ENCODE measurements at regions not wholly inside any gene's neighbourhood (a gene's known extent, or its start where the extent isn't known, plus 50 kb on each side); places are given as distances from the start of the nearest gene placed in this dataset.
A peak's percentile ranks its signal among the peaks of the same experiment; 100 is the strongest.

- intact Hi-C loops (cut with DNase I; ENCODE audit: low total_unique reads), result no loop called here
- Histone ChIP-seq H3K36me3 (no peaks in the 10 kb centered on the region), H3K9me3 (peaks cover 0 to under 1% (median under 1%) of the 10 kb centered on the region in 4 donors), H3K27me3 (no peaks in the 10 kb centered on the region), H3K27ac (no peak overlapping the region), H3K4me3 (no peak overlapping the region), H3K4me1 (no peaks in the 10 kb centered on the region)
- TF ChIP-seq POLR2AphosphoS5 (IDR thresholded peaks at IDR 0.05) (no peak), CTCF (IDR thresholded peaks at IDR 0.05) (no peak), POLR2A (IDR thresholded peaks at IDR 0.05) (no peak), EP300 (IDR thresholded peaks at IDR 0.05) (no peak)
- 79 to 87% (median 82%) methylated on average over 3 of the region's 3 CpGs for WGBS, 5 donors
- no peak for DNase-seq
Measured at GRCh38 chr18:25895518-25895917, 194.9 kb downstream of the SS18 start.

GRCh38 chr18:25886283-25886682, 204.1 kb downstream of the SS18 start:
- peaks cover 0 to 22% (median 9%) of the 10 kb centered on the region in 4 donors for H3K9me3 ChIP-seq
- no peaks in the 10 kb centered on the region for H3K4me1 ChIP-seq
- DNase-seq, result no peak
- no peak for TF ChIP-seq EP300 (IDR thresholded peaks at IDR 0.05)
- no peak for TF ChIP-seq POLR2AphosphoS5 (IDR thresholded peaks at IDR 0.05)
- intact Hi-C loops (cut with DNase I; ENCODE audit: low total_unique reads), result no loop called here
- no peaks in the 10 kb centered on the region for H3K27me3 ChIP-seq
- no peak overlapping the region for H3K27ac ChIP-seq
- no peak overlapping the region for H3K4me3 ChIP-seq
- no peaks in the 10 kb centered on the region for H3K36me3 ChIP-seq

GRCh38 chr18:25883091-25883490, 207.3 kb downstream of the SS18 start:
- 29 to 49% (median 44%) methylated on average over 4 of the region's 4 CpGs for WGBS, 5 donors

GRCh38 chr18:25881149-25881548, 209.3 kb downstream of the SS18 start:
- H3K4me1 ChIP-seq, result no peaks in the 10 kb centered on the region
- no peak overlapping the region for H3K4me3 ChIP-seq
- peaks cover 0 to 8% (median 0%) of the 10 kb centered on the region in 3 donors for H3K27me3 ChIP-seq
- no peak for TF ChIP-seq EP300 (IDR thresholded peaks at IDR 0.05)
- TF ChIP-seq POLR2AphosphoS5 (IDR thresholded peaks at IDR 0.05), result no peak
- TF ChIP-seq CTCF (IDR thresholded peaks at IDR 0.05), result no peak
- TF ChIP-seq POLR2A (IDR thresholded peaks at IDR 0.05), result no peak
- intact Hi-C loops (cut with DNase I; ENCODE audit: low total_unique reads), result no loop called here
- peaks cover 0 to 9% (median 4%) of the 10 kb centered on the region in 4 donors for H3K9me3 ChIP-seq
- 89 to 100% (median 94%) methylated on average over 2 of the region's 2 CpGs for WGBS, 5 donors
- no peak for DNase-seq
- H3K27ac ChIP-seq, result no peak overlapping the region
- H3K36me3 ChIP-seq, result no peaks in the 10 kb centered on the region

More at GRCh38 chr18:25883091-25883490, 207.3 kb downstream of the SS18 start:
- Histone ChIP-seq H3K4me1 (no peaks in the 10 kb centered on the region), H3K27ac (no peak overlapping the region), H3K36me3 (no peaks in the 10 kb centered on the region), H3K9me3 (peaks cover 0 to 17% (median 9%) of the 10 kb centered on the region in 4 donors), H3K27me3 (peaks cover 0 to under 1% (median 0%) of the 10 kb centered on the region in 3 donors), H3K4me3 (no peak overlapping the region)
- DNase-seq, result peak in 1 of 2 donors; percentile 58
- TF ChIP-seq POLR2AphosphoS5 (IDR thresholded peaks at IDR 0.05) (peak in 1 of 3 donors; percentile 29), EP300 (IDR thresholded peaks at IDR 0.05) (no peak), POLR2A (IDR thresholded peaks at IDR 0.05) (no peak)
- intact Hi-C loops (cut with DNase I; ENCODE audit: low total_unique reads), result no loop called here

GRCh38 chr18:25880441-25880840, 210.0 kb downstream of the SS18 start:
- no peaks in the 10 kb centered on the region for H3K36me3 ChIP-seq
- H3K27me3 ChIP-seq, result peaks cover 0 to 8% (median 0%) of the 10 kb centered on the region in 3 donors
- WGBS, 5 donors, result 91 to 99% (median 93%) methylated on average over 3 of the region's 3 CpGs
- H3K9me3 ChIP-seq, result peaks cover 0 to 2% (median under 1%) of the 10 kb centered on the region in 4 donors
- TF ChIP-seq POLR2A (IDR thresholded peaks at IDR 0.05) (no peak), EP300 (IDR thresholded peaks at IDR 0.05) (no peak), CTCF (IDR thresholded peaks at IDR 0.05) (no peak), POLR2AphosphoS5 (IDR thresholded peaks at IDR 0.05) (no peak)
- H3K4me3 ChIP-seq, result no peak overlapping the region
- DNase-seq, result no peak
- intact Hi-C loops (cut with DNase I; ENCODE audit: low total_unique reads), result no loop called here
- H3K27ac ChIP-seq, result no peak overlapping the region
- no peaks in the 10 kb centered on the region for H3K4me1 ChIP-seq
